Activated B cell treated with CpG ODN at 0.5 μM for 24 hours (primary cell): ENCODE measurements at regions not wholly inside any gene's neighbourhood (a gene's known extent, or its start where the extent isn't known, plus 50 kb on each side); places are given as distances from the start of the nearest gene placed in this dataset.
"Not testable (repeated sequence)": the region's sequence is repeated elsewhere in the genome, so short reads cannot be mapped to it uniquely, and the experiment has no call there.

Source experiments
- ATAC-seq: fragments of 200-7000 bp; cut with Tn5 transposase; one replicate; pipeline ENCODE4 v1.10.0; 2021; ENCODE audit warnings: low read depth, mild to moderate bottlenecking, moderate library complexity
- CTCF ChIA-PET: fragments of 350-600 bp; sonication (Branson Sonifier 250); formaldehyde crosslinking; loops from one replicate; lab custom pipeline; 2021; ENCODE audit warnings: antibody characterized with exemption; lab: Charles Lee
- POLR2A ChIA-PET: fragments of 350-600 bp; sonication (Branson Sonifier 250); formaldehyde crosslinking; loops from one replicate; lab custom pipeline; 2021; ENCODE audit warnings: antibody characterized with exemption; lab: Charles Lee
- DNase-seq: peaks from one replicate; pipeline ENCODE4 v3.0.0; 2022
- H3K27ac Mint-ChIP-seq: one replicate; pipeline ENCODE4 v1.8.0; 2020; ENCODE audit warnings: mixed read lengths
- H3K27me3 Mint-ChIP-seq: one replicate; pipeline ENCODE4 v1.8.0; 2021; ENCODE audit warnings: mixed read lengths
- H3K36me3 Mint-ChIP-seq: one replicate; pipeline ENCODE4 v1.8.0; 2021; ENCODE audit warnings: low read depth, mixed read lengths
- H3K4me1 Mint-ChIP-seq: one replicate; pipeline ENCODE4 v1.8.0; 2021; ENCODE audit warnings: mixed read lengths
- H3K4me3 Mint-ChIP-seq: one replicate; pipeline ENCODE4 v1.8.0; 2020; ENCODE audit warnings: mild to moderate bottlenecking, mixed read lengths
- H3K9me3 Mint-ChIP-seq: one replicate; pipeline ENCODE4 v1.8.0; 2020; ENCODE audit warnings: mixed read lengths
- CTCF ChIP-seq: fragments of 200-600 bp; IDR thresholded peaks from one replicate; pipeline ENCODE4 v1.8.0; 2022; ENCODE audit warnings: antibody characterized with exemption, mild to moderate bottlenecking
- intact Hi-C: fragments of 100-400 bp; cut with micrococcal nuclease; formaldehyde crosslinking; loops from one replicate; pipeline ENCODE4 v1.15.1; 2024

DNA sequence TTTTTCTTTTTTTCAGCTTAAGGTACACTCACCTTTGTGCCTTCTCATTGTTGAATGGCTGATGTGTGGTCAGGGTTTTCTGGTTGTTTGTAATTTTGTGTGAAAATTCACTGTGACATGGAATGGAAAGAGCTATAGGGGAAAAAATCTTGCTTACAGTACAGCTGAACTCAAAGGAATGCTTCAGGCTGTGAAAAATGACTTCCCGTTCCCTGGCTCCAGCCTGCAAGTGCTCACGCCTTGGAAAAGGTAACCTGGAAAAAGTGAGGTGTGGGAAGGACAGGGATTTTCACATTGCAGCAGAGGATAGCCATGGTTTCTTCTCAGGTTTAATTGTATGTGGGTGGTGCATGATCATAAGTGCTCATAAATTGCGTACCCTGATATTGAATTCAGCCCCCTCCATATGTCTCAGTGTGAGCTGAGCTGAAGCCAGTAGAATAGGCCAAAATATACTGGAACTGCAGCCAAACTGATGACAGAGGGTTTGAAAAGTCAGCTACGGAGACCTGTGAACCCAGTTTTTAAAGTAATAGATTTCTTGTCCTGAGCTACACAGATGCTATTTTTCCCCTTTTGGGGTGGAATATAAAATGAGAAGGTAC, 228.7 kb upstream of the RASGRP1 start:
- H3K4me3 Mint-ChIP-seq = no peak overlapping the region
- no peak for DNase-seq
- H3K27me3 Mint-ChIP-seq = peaks cover 10% of the 10 kb centered on the region
- no peaks in the 10 kb centered on the region for H3K4me1 Mint-ChIP-seq
- ChIA-PET POLR2A (no interaction called here), CTCF (no interaction called here)
- intact Hi-C loops = no loop called here
- no peak overlapping the region for H3K27ac Mint-ChIP-seq
- no peak for ATAC-seq
- H3K36me3 Mint-ChIP-seq = no peaks in the 10 kb centered on the region
- TF ChIP-seq CTCF = no peak
- peaks cover 2% of the 10 kb centered on the region for H3K9me3 Mint-ChIP-seq

GRCh38 chr15:38795471-38796245, 231.0 kb upstream of the RASGRP1 start:
- POLR2A ChIA-PET = no interaction called here
- Mint-ChIP-seq H3K27me3 (peaks cover 11% of the 10 kb centered on the region), H3K36me3 (no peaks in the 10 kb centered on the region), H3K9me3 (peaks cover 7% of the 10 kb centered on the region), H3K4me3 (no peak overlapping the region), H3K27ac (no peak overlapping the region), H3K4me1 (no peaks in the 10 kb centered on the region)
- no peak for TF ChIP-seq CTCF
- CTCF ChIA-PET = no interaction called here
- DNase-seq (no peak), ATAC-seq (no peak)
- intact Hi-C loops = no loop called here

DNA sequence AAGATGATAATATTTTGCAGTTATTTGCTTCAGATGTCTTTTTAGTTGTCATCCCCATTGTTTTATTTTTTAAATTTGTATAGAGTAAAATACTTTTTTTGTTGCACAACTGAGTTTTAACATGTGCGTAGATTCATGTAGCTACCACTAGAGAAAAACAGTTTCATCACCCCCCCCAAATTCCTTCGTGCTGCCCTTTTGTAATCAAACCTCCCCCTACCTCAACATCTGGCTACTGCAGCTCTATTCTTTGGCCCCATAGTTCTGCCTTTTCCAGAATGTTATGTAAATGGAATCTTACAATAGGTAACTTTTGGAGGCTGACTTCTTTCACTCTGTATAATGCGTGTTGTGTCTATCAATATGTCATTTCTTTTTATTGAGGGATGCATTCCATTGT, 232.0 kb upstream of the RASGRP1 start:
- intact Hi-C loops = no loop called here
- Mint-ChIP-seq H3K9me3 (peaks cover 7% of the 10 kb centered on the region), H3K4me1 (no peaks in the 10 kb centered on the region), H3K36me3 (no peaks in the 10 kb centered on the region), H3K27me3 (peaks cover 15% of the 10 kb centered on the region), H3K27ac (no peak overlapping the region), H3K4me3 (no peak overlapping the region)
- ChIA-PET POLR2A (no interaction called here), CTCF (no interaction called here)
- no peak for ATAC-seq
- TF ChIP-seq CTCF = no peak
- DNase-seq = no peak

GRCh38 chr15:38797506-38797905, 232.9 kb upstream of the RASGRP1 start:
- H3K4me3 Mint-ChIP-seq, POLR2A ChIA-PET, H3K36me3 Mint-ChIP-seq, intact Hi-C loops, H3K4me1 Mint-ChIP-seq, DNase-seq, H3K9me3 Mint-ChIP-seq, CTCF ChIA-PET, ATAC-seq, H3K27ac Mint-ChIP-seq: not testable (repeated sequence)
- H3K27me3 Mint-ChIP-seq = peaks cover 16% of the 10 kb centered on the region

DNA sequence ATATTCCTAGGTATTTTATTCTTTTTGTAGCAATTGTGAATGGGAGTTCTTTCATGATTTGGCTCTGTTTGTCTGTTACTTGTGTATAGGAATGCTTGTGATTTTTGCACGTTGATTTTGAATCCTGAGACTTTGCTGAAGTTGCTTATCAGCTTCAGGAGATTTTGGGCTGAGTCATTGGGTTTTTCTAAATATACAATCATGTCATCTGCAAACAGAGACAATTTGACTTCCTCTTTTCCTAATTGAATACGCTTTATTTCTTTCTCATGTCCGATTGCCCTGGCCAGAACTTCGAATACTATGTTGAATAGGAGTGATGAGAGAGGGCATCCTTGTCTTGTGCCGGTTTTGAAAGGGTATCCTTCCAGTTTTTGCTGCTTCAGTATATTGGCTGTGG, 234.6 kb upstream of the RASGRP1 start:
- H3K9me3 Mint-ChIP-seq, H3K27ac Mint-ChIP-seq, H3K4me3 Mint-ChIP-seq, H3K4me1 Mint-ChIP-seq, CTCF ChIA-PET, DNase-seq, POLR2A ChIA-PET, intact Hi-C loops, H3K36me3 Mint-ChIP-seq, ATAC-seq: not testable (repeated sequence)
- H3K27me3 Mint-ChIP-seq = peaks cover 15% of the 10 kb centered on the region

GRCh38 chr15:38809621-38810020, 245.0 kb upstream of the RASGRP1 start:
- peaks cover 2% of the 10 kb centered on the region for H3K9me3 Mint-ChIP-seq
- no peak for ATAC-seq
- no peak overlapping the region for H3K4me3 Mint-ChIP-seq
- no peak overlapping the region for H3K27ac Mint-ChIP-seq
- CTCF ChIA-PET = no interaction called here
- intact Hi-C loops = no loop called here
- no peak for TF ChIP-seq CTCF
- no peak for DNase-seq
- H3K27me3 Mint-ChIP-seq = no peaks in the 10 kb centered on the region
- no peaks in the 10 kb centered on the region for H3K4me1 Mint-ChIP-seq
- POLR2A ChIA-PET = no interaction called here
- H3K36me3 Mint-ChIP-seq = no peaks in the 10 kb centered on the region
